Ovary (tissue), 3 donors: ENCODE measurements at regions not wholly inside any gene's neighbourhood (a gene's known extent, or its start where the extent isn't known, plus 50 kb on each side); places are given as distances from the start of the nearest gene placed in this dataset.

Source experiments
- EP300 ChIP-seq: sonication (generic); formaldehyde crosslinking; IDR thresholded peaks from one replicate; pipeline ENCODE4 v1.6.1; 2017; ENCODE audit warnings: antibody characterized with exemption
- POLR2A ChIP-seq: fragments of 450-650 bp; IDR thresholded peaks from one replicate; pipeline ENCODE4 v1.6.1; 2017; ENCODE audit warnings: antibody characterized with exemption, mild to moderate bottlenecking, moderate library complexity
- TF ChIP-seq, protein P1 (sequence below), 3 donors: fragments of 450-650 bp in 2 of 3; fragments of 200-600 bp in 1 of 3; IDR thresholded peaks; one replicate each; pipeline versions ENCODE4 v1.5.1 to v1.8.0; 2016 to 2022; ENCODE audit warnings: antibody characterized with exemption in 3 of 3, mild to moderate bottlenecking in 1 of 3
- donor health status: DM: no; HTN: no; CAD: no.

DNA sequence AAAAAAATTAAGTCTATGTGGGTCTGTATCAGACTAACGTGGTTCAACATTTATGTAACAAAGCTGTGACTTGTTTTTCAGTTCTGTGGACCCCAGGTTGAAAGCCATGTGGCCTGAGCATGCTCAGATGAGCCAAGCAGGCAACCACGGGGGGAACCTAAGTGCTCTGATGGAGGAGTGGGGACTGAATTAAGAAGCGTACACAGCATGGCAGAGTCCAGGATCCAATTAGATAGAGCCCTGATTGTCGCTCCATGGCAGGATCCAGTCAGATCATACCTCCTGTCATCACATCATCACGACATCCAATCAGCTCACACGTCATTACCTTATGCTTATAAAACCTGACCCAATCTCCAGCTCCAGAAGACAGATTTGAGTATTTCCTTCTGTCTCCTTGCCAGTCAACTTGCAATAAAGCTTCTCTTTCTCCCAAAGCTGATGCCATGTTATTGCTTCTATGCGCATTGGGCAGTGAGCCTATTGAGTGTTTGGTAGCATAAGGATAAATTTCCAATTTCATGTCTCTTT lies 1013.1 kb upstream of the TMEM132C start:
- TF ChIP-seq, protein P1, sequence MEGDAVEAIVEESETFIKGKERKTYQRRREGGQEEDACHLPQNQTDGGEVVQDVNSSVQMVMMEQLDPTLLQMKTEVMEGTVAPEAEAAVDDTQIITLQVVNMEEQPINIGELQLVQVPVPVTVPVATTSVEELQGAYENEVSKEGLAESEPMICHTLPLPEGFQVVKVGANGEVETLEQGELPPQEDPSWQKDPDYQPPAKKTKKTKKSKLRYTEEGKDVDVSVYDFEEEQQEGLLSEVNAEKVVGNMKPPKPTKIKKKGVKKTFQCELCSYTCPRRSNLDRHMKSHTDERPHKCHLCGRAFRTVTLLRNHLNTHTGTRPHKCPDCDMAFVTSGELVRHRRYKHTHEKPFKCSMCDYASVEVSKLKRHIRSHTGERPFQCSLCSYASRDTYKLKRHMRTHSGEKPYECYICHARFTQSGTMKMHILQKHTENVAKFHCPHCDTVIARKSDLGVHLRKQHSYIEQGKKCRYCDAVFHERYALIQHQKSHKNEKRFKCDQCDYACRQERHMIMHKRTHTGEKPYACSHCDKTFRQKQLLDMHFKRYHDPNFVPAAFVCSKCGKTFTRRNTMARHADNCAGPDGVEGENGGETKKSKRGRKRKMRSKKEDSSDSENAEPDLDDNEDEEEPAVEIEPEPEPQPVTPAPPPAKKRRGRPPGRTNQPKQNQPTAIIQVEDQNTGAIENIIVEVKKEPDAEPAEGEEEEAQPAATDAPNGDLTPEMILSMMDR (IDR thresholded peaks at IDR 0.05): no peak
- TF ChIP-seq POLR2A: no peak
- TF ChIP-seq EP300: no peak
